DOHH2 (cell line): ENCODE measurements at regions not wholly inside any gene's neighbourhood (a gene's known extent, or its start where the extent isn't known, plus 50 kb on each side); places are given as distances from the start of the nearest gene placed in this dataset.

Source experiments
- CTCF ChIP-seq: fragments of 200-600 bp; sonication (generic); IDR thresholded peaks from one replicate; pipeline ENCODE4 v1.5.1; 2014; ENCODE audit warnings: antibody characterized with exemption, mild to moderate bottlenecking, low read depth, low read length; ENCODE audit not compliant: poor library complexity, severe bottlenecking
- EZH2phosphoT487 ChIP-seq: fragments of 200-600 bp; sonication (generic); IDR thresholded peaks from 2 replicates; pipeline ENCODE4 v1.6.1; 2017; ENCODE audit warnings: borderline replicate concordance, mild to moderate bottlenecking, antibody characterized with exemption, low read length, moderate library complexity, mixed read lengths

- TF ChIP-seq CTCF (no peak), EZH2phosphoT487 (no peak)
These were observed 408.7 kb downstream of the NUF2 start for GRCh38 chr1:163730411-163730821.
